Loucy (cell line): ENCODE measurements at regions not wholly inside any gene's neighbourhood (a gene's known extent, or its start where the extent isn't known, plus 50 kb on each side); places are given as distances from the start of the nearest gene placed in this dataset.

Source experiments
- H2AFZ ChIP-seq: fragments of 200-600 bp; sonication (generic); 2 replicates; pipeline ENCODE4 v1.6.0; 2016; ENCODE audit warnings: antibody characterized with exemption, mild to moderate bottlenecking, low read length, moderate library complexity
- H3F3A ChIP-seq: fragments of 200-600 bp; 2 replicates; pipeline ENCODE4 v1.6.0; 2016; ENCODE audit warnings: antibody characterized with exemption, low read depth, mild to moderate bottlenecking
- H3K27me3 ChIP-seq: fragments of 200-600 bp; sonication (generic); 2 replicates; pipeline ENCODE4 v1.6.1; 2014; ENCODE audit warnings: low read length, mild to moderate bottlenecking; ENCODE audit not compliant: insufficient read depth, poor library complexity, severe bottlenecking
- H3K36me3 ChIP-seq: fragments of 200-600 bp; sonication (generic); 2 replicates; pipeline ENCODE4 v1.6.1; 2016; ENCODE audit warnings: low read length; ENCODE audit not compliant: insufficient read depth
- H3K4me1 ChIP-seq: fragments of 200-600 bp; sonication (generic); 2 replicates; pipeline ENCODE4 v1.5.1; 2014; ENCODE audit warnings: low read length, mild to moderate bottlenecking; ENCODE audit not compliant: insufficient read depth, poor library complexity, severe bottlenecking
- H3K4me2 ChIP-seq: fragments of 200-600 bp; sonication (generic); 2 replicates; pipeline ENCODE4 v1.6.0; 2014; ENCODE audit warnings: antibody characterized with exemption, low read length, low read depth, mild to moderate bottlenecking; ENCODE audit not compliant: poor library complexity, severe bottlenecking
- H3K4me3 ChIP-seq: fragments of 200-600 bp; sonication (generic); 2 replicates; pipeline ENCODE4 v1.5.1; 2014; ENCODE audit warnings: low read length, mild to moderate bottlenecking, mixed read lengths; ENCODE audit not compliant: poor library complexity, severe bottlenecking
- H3K79me2 ChIP-seq: fragments of 200-600 bp; sonication (generic); 2 replicates; pipeline ENCODE4 v1.6.1; 2014; ENCODE audit warnings: low read length; ENCODE audit not compliant: insufficient read depth
- H3K9ac ChIP-seq: fragments of 200-600 bp; sonication (generic); 2 replicates; pipeline ENCODE4 v1.6.0; 2014; ENCODE audit warnings: mild to moderate bottlenecking, low read depth, low read length, moderate library complexity; ENCODE audit not compliant: poor library complexity, severe bottlenecking
- H3K9me2 ChIP-seq: fragments of 200-600 bp; sonication (generic); replicated peaks from 2 replicates; pipeline ENCODE4 v1.6.1; 2016; ENCODE audit warnings: low read depth, low read length, mixed read lengths
- H3K9me3 ChIP-seq: fragments of 200-600 bp; sonication (generic); 2 replicates; pipeline ENCODE4 v1.6.1; 2014; ENCODE audit warnings: mild to moderate bottlenecking, antibody characterized with exemption, low read length, low read depth; ENCODE audit not compliant: insufficient read depth
- H4K20me1 ChIP-seq: fragments of 200-600 bp; sonication (generic); 2 replicates; pipeline ENCODE4 v1.6.0; 2014; ENCODE audit warnings: antibody characterized with exemption, low read length, mild to moderate bottlenecking; ENCODE audit not compliant: insufficient read depth, poor library complexity, severe bottlenecking
- EZH2phosphoT487 ChIP-seq: fragments of 200-600 bp; IDR thresholded peaks from 2 replicates; pipeline ENCODE4 v1.6.1; 2018; ENCODE audit warnings: antibody characterized with exemption, mild to moderate bottlenecking, moderate library complexity, borderline replicate concordance
- TF ChIP-seq, protein P1 (sequence below): fragments of 200-600 bp; sonication (generic); conservative IDR thresholded peaks from 2 replicates; pipeline ENCODE4 v1.5.1; 2014; ENCODE audit warnings: mild to moderate bottlenecking, antibody characterized with exemption, low read length

DNA sequence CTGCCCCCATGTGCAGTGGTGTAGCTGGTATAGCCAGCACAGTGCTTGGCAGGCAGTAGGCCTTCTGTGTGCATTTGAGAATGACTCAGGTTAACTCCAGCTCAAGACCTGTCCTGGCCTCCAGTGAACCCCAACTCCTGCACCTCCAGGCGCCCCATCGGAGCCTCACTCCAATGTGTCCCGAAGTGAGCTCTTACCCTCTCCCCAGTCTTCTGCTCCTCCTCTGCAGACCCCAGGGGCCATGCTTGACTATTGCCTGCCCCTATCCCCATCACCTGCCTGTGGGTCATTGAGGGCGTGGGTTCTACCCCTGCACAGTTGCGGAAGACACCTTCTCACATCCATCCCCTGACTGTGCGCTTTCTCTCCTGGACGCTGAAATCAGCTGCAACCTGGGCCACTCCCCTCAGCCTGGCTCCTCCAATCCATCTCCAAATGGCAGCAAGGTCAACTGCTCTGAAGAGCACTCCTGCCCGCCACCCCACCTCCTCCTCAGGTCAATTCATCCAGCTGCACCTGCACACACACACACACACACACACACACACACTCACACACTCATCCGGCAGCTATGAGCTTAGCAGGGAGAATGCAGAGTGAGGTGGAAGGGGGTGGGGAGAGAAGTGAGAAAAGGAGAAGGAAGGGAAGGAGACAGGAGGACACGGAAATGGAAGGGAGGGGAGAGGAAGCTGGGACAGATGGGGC is 130.3 kb upstream of the GLI2 start:
- Histone ChIP-seq H3K27me3 (no peaks in the 10 kb centered on the region), H3K9me2 (no peaks in the 10 kb centered on the region), H3K4me2 (no peak overlapping the region), H3K4me3 (no peak overlapping the region), H3K36me3 (no peaks in the 10 kb centered on the region), H3K9ac (no peak overlapping the region), H3K4me1 (no peaks in the 10 kb centered on the region), H3F3A (no peaks in the 10 kb centered on the region), H3K9me3 (no peaks in the 10 kb centered on the region), H2AFZ (no peak overlapping the region), H4K20me1 (no peaks in the 10 kb centered on the region), H3K79me2 (no peaks in the 10 kb centered on the region)
- TF ChIP-seq, protein P1, sequence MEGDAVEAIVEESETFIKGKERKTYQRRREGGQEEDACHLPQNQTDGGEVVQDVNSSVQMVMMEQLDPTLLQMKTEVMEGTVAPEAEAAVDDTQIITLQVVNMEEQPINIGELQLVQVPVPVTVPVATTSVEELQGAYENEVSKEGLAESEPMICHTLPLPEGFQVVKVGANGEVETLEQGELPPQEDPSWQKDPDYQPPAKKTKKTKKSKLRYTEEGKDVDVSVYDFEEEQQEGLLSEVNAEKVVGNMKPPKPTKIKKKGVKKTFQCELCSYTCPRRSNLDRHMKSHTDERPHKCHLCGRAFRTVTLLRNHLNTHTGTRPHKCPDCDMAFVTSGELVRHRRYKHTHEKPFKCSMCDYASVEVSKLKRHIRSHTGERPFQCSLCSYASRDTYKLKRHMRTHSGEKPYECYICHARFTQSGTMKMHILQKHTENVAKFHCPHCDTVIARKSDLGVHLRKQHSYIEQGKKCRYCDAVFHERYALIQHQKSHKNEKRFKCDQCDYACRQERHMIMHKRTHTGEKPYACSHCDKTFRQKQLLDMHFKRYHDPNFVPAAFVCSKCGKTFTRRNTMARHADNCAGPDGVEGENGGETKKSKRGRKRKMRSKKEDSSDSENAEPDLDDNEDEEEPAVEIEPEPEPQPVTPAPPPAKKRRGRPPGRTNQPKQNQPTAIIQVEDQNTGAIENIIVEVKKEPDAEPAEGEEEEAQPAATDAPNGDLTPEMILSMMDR: no peak
- TF ChIP-seq EZH2phosphoT487: no peak

DNA sequence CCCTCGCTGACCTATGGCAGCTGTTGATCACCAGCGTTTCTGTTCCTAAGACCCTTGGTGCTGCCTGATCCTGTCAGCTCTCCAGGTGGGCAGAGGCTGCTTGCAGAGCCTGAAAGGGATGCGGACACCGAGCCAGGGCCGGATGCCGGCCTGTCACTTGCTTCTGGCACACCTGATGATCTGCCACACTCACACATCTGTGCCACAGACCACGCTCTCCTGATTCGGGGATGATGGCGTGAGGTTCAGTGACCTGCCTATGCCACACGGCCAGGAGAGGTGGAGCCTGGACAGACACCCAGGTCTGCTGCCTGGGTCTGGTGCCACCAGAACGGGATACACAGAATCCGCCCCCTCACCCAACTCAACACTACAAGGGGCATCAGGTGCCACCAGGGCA is 129.4 kb upstream of the GLI2 start:
- Histone ChIP-seq H3K4me1 (no peaks in the 10 kb centered on the region), H3F3A (no peaks in the 10 kb centered on the region), H3K4me3 (no peak overlapping the region), H3K27me3 (no peaks in the 10 kb centered on the region), H3K36me3 (no peaks in the 10 kb centered on the region), H3K4me2 (no peak overlapping the region), H2AFZ (no peak overlapping the region), H3K79me2 (no peaks in the 10 kb centered on the region), H3K9me3 (no peaks in the 10 kb centered on the region), H3K9ac (no peak overlapping the region), H3K9me2 (no peaks in the 10 kb centered on the region), H4K20me1 (no peaks in the 10 kb centered on the region)
- TF ChIP-seq, protein P1: no peak
- no peak for TF ChIP-seq EZH2phosphoT487

DNA sequence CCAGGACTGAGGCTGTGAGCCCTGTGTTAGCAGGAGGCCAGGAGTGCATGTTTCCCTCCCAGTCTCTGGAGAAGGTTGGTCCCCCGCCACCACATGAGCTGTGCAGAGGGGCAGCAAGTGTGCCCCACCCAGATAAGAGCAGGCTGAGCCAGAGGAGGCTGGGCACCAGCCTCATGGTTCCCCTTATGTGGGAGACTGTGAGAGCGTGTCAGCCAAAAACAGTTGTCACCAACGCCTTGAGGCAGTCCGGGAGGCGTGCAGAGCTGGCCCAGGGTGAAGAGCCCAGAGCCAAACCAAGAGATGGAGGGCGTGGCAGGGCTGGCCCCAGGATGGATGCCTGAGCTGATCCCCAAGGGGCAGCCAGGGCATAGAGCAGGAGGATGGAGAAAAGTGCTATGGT is 128.7 kb upstream of the GLI2 start:
- TF ChIP-seq, protein P1: no peak
- Histone ChIP-seq H3K79me2 (no peaks in the 10 kb centered on the region), H3K27me3 (no peaks in the 10 kb centered on the region), H3K9me3 (no peaks in the 10 kb centered on the region), H3K9me2 (no peaks in the 10 kb centered on the region), H4K20me1 (no peaks in the 10 kb centered on the region), H3K36me3 (no peaks in the 10 kb centered on the region), H3K4me3 (no peak overlapping the region), H3K9ac (no peak overlapping the region), H3F3A (no peaks in the 10 kb centered on the region), H3K4me2 (no peak overlapping the region), H2AFZ (no peak overlapping the region), H3K4me1 (no peaks in the 10 kb centered on the region)
